NCI-H2196 treated with DMSO at 0.1 percent for 48 hours (cell line): ENCODE measurements at regions not wholly inside any gene's neighbourhood (a gene's known extent, or its start where the extent isn't known, plus 50 kb on each side); places are given as distances from the start of the nearest gene placed in this dataset.
"Not testable (repeated sequence)": the region's sequence is repeated elsewhere in the genome, so short reads cannot be mapped to it uniquely, and the experiment has no call there.

Experiments used
- DNase-seq: peaks from one replicate; lab custom pipeline; 2025; ENCODE audit not compliant: unreplicated experiment; lab: John Stamatoyannopoulos, UW

DNA sequence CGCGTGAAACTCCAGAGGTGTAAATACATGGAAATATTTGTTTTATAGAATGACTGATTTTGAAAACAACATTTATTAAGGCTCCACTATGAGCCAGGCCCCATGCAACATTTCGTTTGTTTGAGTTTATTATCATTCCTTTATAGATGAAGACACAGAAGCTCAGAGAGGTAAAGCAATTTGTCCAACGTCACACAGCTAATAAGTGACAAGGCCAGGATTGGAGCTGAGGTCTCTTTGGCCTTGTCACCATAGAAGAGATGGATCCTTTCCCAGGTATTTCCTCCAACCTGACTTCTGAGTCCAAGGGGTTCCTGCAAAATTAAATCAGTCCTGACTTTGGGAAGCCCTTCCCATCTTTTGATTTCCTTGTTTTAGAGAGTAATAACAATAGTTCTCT is 98.0 kb downstream of the SYF2 start:
- DNase-seq, result no peak

DNA sequence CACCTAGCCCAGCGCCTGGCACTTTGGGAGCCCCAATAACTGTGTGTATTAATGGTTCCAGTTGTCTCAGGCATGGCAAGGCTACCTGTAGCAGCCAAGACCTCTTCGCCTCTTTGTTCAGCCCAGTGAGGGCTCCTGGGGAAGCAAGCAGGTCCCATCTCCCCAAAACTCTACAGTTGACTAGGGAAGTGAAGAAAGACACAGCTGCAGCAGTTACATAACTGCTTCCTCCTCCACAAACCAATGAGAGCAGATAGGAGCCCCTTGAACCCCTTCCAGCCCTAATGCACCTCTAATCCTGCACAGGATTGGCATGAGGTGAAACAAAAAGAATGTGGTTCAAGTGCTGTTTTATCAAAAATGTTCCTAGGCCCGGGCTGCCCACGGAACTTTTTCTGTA is 100.5 kb downstream of the SYF2 start:
- DNase-seq, result no peak

DNA sequence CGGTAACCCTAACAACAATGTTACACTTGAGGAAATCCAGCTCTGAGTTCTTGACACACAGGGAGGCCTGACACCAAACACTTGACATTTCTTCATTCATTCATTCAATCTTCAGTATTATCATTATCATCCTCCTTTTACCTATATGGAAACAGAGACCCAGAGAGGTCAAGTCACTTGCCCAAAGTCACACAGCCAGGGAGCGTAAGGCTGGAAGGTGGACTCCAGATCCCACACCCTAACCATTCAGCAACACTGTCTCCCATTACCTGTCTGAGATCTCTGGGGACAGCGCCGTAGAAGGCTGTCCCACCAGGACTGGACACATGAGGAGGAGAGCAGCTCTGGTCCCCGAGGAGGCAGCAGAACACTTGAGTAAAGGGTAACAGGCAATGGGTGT is 101.4 kb downstream of the SYF2 start:
- DNase-seq, result no peak

DNA sequence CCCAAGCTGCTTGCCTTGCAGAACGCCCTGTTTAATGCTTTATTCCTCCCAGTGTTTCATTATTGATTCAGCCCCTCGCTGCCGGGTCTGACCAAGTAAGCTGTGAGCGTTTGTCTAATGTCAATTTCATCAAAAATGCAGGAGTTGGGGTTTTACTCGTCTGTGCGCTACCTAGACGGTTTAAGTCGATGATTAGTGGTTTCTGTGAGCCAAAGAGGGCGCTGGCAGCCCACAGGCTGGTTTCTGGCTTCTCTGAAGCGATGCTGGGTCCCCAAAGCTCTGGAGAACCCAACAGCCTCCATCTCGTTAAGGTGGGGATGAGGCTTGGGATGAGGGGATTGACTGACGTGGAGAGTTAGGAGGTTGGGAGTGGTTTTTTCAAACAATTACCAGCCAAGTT is 102.9 kb downstream of the SYF2 start:
- no peak for DNase-seq

DNA sequence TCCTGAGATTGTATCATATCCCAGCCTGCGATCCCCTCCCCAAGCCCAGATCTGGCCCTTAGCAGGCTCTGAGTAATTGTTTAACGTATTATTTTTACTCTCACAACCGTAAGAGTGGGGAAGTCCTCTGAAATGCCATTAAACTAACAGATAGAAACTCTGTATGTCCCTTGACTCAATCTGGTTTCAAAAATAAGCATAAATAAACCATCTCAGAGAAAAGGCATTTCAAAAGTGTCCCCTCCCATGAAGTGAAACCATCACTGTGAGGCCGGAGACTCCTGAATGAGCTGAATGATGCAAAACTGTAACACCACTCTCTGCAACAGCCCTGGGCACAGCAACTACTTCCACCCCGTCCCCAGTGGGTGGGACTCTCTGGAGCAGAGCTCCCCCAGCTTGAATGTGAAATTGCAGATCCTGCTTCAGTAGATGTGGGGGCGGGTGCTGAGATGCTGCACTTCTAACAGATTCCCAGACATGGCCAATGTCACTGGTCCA is 104.1 kb downstream of the SYF2 start:
- DNase-seq, result no peak

DNA sequence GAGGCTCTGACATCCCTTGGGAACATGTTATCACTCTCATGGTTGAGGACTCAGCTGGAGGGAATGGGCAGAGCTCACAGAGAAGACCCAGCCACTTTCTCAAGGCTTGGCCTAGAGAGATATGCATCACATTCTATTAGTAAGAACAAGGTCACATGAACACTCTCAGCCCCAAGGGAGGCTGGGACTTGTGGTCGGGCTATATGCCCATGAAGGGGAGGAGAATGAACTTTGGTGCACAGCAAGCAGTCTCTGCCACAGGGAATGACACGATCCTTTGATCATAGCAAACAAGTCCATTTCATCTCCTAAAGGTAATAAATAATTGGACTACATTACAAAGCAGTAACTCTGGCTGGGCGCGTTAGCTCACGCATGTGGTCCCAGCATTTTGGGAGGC is 105.7 kb downstream of the SYF2 start:
- DNase-seq, result no peak

DNA sequence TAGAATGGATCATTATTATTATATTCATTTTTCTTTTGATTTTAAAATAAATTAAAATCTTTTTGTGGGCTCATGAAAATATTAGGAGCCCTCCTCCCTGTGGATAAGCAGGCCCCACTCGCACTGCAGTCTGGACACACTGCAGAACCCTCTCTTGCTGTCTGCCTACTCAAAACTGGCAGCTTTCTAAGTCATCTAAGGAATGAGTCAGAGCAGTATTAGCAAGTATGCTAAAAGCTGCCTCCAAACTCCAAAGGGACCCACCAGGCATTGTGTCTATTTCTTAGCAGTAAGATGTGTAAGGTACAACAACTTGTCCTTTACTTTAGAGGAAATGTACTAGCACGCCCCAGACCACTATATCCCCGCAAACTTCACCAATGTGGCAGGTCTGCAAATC is 108.8 kb downstream of the SYF2 start:
- DNase-seq, result no peak

DNA sequence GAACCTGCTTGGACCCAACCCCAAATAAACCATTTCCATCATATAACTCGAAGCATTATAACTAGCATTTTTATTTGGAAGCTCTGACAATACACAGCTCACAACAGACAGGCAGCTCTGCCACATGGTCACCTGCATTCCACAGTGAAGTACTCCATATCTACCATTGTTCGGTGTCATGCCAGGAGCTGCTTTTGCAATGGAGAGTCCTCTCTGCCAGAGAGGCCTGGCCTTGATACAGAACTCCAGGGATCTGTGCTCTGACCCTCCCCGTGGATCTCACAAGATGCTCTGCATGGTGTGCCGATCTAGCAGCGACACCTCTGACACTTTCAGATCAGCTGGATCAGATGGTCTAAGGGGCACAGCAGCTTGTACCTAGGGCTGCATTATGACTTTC is 109.6 kb downstream of the SYF2 start:
- no peak for DNase-seq

DNA sequence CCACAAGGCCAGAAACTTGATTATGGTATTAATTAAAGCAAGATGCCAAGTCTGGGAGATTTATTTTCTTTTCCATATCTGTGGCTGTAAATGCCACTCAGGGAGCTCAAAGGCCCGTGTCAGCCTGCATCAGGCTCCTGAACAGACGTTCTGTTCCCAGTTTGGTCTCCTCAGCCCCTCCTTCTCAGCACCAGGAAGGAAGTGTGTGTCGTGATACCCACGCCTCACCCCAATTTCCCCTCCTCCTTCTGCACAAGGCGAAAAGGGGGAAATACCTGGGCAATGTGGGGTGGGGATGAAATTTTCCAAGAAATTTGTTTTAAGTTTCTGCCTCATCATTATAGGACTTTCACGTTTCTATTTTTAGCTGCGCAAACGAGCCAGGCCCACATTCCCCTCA is 112.0 kb downstream of the SYF2 start:
- DNase-seq, result no peak

DNA sequence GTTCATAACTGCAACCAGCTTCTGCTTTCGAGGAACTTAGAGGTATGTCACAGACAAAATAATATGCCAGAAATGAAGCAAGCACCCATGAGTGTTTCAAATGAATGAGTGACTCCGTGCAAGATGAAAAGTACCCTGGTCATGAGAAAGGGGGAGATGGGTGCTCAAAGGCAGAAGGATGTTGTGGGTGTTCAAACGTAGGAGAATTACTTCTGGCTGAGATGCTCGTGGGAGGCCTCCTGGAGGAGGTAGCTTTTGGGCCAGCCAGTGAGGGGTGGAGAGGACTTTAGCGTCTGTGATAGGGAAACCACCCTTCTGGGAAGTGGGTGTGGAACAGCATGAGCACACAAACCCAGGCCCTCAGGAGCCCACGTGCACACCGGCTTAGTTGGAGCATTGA is 113.8 kb downstream of the SYF2 start:
- DNase-seq, result no peak

DNA sequence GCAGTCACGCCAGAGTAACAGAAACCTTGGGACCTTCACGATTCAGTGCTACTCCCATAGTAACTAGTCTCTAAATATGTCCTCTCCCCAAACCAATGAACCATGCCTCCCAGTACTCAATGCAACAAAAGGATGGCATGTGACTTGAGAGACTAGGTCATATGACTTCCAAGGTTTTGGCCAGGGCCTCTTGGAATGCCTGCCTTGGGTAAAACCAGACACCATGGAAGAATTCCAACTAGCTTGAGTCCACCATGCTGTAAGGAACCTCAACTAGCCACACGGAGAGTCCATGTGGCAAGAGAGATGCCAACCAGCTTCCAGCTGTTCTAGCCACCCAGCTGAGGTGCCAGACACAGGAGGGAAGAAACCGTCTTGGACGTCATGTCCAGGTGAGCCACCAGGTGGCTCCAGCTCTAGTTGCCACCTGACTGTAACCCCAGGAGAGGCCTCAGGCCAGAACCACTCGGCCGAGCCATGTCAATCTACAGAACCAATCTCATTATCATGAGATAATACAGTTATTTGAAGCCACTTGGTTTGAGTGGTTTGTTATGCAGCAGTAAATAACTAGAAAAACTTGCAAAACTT is 115.0 kb downstream of the SYF2 start:
- no peak for DNase-seq

DNA sequence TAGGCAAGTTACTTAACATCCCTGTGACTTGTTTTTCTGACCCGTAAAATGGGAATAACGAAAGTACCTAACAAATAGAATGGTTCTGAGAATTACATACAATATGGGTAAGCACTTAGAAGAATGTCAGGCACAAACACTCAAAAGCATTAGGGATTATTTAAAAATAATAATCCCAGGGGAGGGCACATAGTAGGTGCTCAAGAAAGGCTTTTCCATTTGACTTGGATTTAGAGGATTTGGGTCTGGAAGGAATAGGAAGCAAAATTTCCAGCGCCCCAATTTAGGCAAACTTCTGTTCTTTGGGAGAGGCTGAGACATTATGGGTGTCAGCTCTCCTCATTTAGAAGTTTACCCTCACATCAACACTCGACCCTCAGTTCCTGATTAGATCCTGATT is 115.5 kb downstream of the SYF2 start:
- no peak for DNase-seq

DNA sequence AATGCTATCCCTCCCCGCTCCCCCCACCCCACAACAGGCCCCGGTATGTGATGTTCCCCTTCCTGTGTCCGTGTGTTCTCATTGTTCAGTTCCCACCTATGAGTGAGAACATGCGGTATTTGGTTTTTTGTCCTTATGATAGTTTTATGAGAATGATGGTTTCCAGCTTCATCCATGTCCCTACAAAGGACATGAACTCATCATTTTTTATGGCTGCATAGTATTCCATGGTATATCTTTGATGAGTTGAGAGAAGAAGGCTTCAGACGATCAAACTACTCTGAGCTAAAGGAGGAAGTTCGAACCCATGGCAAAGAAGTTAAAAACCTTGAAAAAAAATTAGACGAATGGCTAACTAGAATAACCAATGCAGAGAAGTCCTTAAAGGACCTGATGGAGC is 116.2 kb downstream of the SYF2 start:
- DNase-seq, result not testable (repeated sequence)

DNA sequence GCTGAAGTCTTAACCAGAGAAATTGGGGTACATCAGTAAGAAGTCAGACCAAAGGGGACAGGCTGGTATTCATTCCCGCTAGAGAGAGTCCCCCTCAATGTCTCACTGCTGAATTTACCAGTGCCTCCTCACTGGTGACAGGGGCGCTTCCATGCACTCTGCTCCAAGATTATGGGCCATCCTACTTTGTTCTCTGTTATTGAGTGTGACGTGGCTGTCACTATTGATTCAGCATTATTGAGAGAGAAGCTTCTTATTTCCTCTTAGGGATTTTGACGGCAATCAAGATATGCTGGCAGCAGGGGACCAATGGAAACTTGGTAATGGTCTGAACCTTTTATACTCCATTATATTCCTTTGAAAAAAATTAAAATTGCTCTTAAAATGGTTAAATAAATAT is 118.6 kb downstream of the SYF2 start:
- no peak for DNase-seq

DNA sequence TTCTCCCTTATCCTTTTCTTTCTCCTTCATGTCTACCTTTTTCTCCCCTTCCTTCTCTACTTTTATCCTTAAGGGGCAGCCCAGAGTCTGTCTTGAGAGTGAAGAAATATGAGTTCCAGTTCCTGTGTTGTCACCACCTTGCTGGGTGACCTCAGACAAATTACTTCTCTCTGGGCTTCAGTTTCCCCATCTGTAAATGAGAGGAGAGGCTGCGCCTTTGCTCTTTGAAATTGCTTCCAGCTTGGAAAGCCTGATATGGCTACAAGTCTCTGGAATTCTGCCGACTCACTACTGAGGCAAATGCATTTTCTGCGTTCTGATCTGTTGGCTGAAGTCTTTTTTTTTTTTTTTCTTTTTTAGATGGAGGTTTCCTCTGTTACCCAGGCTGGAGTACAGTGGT is 119.2 kb downstream of the SYF2 start:
- DNase-seq, result no peak

DNA sequence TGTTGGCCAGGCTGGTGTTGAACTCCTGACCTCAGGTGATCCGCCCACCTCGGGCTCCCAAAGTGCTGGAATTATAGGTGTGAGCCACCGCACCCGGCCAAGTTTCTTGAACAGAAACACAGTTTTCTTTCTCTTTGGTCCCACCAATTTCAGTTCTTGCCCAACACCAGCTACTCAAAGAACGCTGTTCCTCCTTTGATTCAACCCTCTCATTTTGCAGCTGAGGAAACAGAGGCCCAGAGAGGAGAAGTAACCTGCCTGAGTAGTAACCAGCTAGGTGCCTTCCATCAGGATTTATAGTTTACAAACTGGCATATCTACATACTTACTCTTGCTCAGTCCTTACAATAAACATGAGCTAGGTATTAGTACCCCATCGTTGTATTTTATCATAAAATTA is 119.9 kb downstream of the SYF2 start:
- DNase-seq, result no peak

DNA sequence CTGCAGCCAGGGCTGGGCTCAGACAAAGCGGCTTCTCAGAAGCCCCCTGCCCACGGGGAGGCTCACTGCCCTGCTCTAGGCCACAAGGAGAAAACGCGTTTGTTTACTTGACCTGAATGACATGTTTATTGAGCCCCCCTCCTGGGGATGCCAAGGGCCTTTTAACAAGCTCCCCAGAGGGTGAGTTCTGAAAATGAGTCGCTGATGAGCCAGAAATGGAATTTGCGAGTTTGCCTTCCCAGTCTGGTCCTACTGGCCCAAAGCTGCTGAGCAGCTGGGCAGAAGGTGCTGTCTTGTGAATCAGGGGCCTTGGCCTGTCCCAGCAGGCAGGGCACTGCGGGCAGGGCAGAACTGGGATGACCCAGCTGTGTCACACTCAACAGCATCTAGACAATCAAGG is 120.6 kb downstream of the SYF2 start:
- no peak for DNase-seq

DNA sequence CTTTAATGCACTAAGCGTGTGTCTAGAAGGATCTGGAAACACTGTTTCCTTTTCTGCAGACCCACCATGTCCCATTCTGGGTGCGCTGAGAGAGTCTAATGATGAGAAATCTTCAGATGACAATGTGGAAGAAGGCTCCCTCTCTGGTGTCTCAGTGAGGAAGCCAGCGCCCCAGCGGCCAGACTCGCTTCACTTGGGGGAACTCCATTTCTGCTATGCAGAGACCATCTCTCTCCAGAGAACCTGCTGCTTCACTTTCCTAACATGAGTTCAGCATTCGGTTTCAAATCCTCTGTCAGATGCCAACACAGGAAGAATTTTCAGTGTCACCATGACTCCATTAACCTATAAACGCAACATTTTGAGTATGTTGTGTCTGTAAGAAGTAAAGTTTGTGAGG is 121.8 kb downstream of the SYF2 start:
- no peak for DNase-seq

DNA sequence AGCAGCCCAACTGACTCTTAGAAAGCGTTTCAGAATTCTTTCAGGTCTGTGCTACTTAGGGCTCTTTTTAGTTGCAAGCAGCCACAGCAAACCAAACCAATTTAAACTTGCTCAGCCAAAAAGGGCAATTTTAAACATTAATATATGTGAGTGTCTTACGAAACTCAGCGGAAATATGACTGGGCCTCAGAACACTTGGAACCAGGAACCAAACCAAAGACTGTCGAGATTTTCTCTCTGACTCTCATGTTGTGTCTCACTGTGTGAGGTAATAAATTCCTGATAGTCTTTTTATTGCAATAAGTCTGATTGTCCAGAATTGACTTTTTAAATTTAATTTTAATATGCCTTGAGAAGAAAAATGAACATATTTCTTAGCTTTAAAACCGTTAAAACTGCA is 122.3 kb downstream of the SYF2 start:
- no peak for DNase-seq

DNA sequence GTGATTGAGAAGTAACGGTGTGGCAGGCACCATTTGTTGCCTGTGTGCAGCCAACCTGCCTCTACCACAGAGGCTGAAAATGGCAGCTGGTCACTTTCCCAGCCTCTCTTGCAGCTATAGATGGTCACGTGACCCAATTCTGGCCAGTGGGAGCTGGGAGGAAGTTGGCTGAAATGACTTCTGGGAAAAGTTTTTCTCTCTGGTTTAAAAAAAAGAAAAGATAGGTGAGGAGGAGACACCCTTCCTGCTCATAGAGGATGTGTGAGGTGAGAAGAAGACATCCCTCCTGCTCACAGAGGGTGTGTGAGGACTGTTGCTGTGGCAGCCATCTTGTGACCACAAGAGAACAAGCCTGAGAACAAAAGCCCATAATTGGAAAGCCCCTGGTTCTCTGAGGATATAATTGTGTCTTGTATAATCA is 122.8 kb downstream of the SYF2 start:
- no peak for DNase-seq

DNA sequence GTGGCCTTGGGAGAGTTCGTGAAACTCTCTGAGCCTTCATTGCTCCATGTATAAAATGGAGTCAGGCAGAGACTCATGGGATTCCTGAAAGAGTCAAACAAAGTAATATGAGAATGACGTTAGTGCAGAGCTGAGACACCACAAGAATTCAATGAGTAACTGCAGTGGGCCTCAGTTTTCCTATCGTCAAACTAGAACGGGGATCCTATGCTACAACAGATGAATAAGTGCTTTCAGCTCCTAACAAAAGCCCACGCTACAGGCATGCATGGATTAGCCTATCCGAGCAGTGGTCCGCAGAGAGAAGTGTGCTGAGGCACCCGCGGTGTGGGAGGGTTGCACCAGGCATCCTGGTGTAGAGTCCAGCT is 124.7 kb downstream of the SYF2 start:
- no peak for DNase-seq

DNA sequence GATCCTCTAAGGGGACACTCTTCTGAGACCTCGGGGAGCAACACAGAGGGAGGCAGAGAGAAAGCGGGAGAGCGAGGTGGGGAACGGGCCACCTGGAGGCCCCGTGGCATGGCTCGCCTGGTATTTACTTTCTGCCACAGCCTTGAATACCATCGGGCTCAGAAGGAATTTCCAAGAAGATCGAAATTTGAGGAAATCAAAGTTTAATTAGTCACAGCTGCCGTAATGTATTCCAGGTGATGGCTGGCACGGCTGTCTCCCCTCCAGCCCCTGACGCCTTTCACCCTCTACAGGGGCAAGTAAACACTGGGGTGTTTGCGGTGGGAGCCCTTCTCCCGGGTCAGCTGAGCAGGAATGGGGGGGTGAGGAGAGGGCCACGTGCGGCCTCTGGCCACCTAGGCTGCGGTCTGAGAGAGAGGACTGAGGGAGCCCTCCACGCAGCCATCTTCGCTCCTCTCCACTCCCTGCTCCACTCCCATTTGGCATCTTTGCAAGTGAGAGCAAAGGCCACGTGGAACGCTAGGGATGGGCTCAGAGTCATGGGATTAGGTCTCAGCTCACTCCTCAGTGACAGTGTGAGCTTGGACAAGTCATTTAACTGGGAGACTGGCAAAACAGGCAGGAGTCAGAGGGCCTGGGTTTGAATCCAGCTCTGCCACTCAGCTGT is 125.2 kb downstream of the SYF2 start:
- no peak for DNase-seq

DNA sequence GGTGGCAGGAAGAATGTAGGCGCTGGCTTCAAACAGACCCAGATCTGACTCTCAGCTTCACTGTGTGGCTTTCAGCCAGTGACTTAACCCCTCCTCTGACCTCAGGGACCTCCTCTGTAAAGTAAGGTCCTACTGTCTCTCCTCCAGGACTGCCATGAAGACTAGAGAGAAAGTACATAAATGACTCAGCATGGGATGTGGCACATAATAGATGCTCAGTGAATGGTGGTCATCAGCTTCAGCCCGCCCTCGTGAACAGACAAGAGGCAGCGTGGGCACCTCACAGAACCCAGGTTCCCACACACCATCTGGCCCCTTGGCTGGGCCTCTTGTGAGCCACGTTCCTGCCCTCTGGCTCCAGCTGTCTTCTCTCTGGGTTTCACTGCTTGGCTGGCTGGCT is 126.0 kb downstream of the SYF2 start:
- no peak for DNase-seq
